GM12878 (cell line): ENCODE measurements at regions not wholly inside any gene's neighbourhood (a gene's known extent, or its start where the extent isn't known, plus 50 kb on each side); places are given as distances from the start of the nearest gene placed in this dataset.

Source experiments
- BRCA1 ChIP-seq: IDR thresholded peaks from 2 replicates; pipeline ENCODE4 v1.6.1; 2011; ENCODE audit warnings: low read depth, low read length, improper control_type of control experiment
- CBX5 ChIP-seq: sonication (generic); IDR thresholded peaks from 2 replicates; pipeline ENCODE4 v1.6.1; 2016; ENCODE audit warnings: low read depth, moderate library complexity, mild to moderate bottlenecking, inconsistent platforms
- CTCF ChIP-seq, 3 experiments: IDR thresholded peaks in 2 of 3; conservative IDR thresholded peaks in 1 of 3; 2 replicates each; pipeline ENCODE4 v1.5.1; 2011; ENCODE audit warnings: low read depth in 3 of 3, low read length in 3 of 3, mild to moderate bottlenecking in 3 of 3, control low read depth in 2 of 3, moderate library complexity in 2 of 3, inconsistent platforms in 1 of 3, mixed read lengths in 1 of 3; ENCODE audit not compliant: control insufficient read depth in 2 of 3, insufficient read depth in 1 of 3; ENCODE audit errors: extremely low read depth in 1 of 3
- EZH2 ChIP-seq: IDR thresholded peaks from 2 replicates; pipeline ENCODE4 v1.6.1; 2012; ENCODE audit warnings: low read depth, mild to moderate bottlenecking, control low read depth, inconsistent platforms, low read length, borderline replicate concordance; ENCODE audit not compliant: control insufficient read depth
- MAX ChIP-seq: IDR thresholded peaks from 2 replicates; pipeline ENCODE4 v1.6.1; 2012; ENCODE audit warnings: low read depth, low read length, improper control_type of control experiment
- NFYA ChIP-seq: IDR thresholded peaks from 2 replicates; pipeline ENCODE4 v1.6.1; 2011; ENCODE audit warnings: low read depth, mild to moderate bottlenecking, low read length, improper control_type of control experiment, borderline replicate concordance
- NFYB ChIP-seq: IDR thresholded peaks from 2 replicates; pipeline ENCODE4 v1.6.1; 2011; ENCODE audit warnings: low read depth, mild to moderate bottlenecking, low read length, improper control_type of control experiment, moderate library complexity; ENCODE audit not compliant: insufficient read depth
- RAD51 ChIP-seq: fragments of 450-650 bp; IDR thresholded peaks from 2 replicates; pipeline ENCODE4 v1.6.1; 2016; ENCODE audit warnings: moderate library complexity, mild to moderate bottlenecking, inconsistent platforms
- RB1 ChIP-seq: fragments of 450-650 bp; formaldehyde crosslinking; IDR thresholded peaks from 2 replicates; pipeline ENCODE4 v1.6.1; 2017; ENCODE audit warnings: mild to moderate bottlenecking, borderline replicate concordance
- RFX5 ChIP-seq: IDR thresholded peaks from 2 replicates; pipeline ENCODE4 v1.6.1; 2011; ENCODE audit warnings: low read depth, low read length, improper control_type of control experiment
- SRF ChIP-seq, 2 experiments: IDR thresholded peaks; 2 replicates each; pipeline ENCODE4 v1.6.1; 2011; ENCODE audit warnings: low read depth in 2 of 2, low read length in 2 of 2, mild to moderate bottlenecking in 1 of 2, moderate library complexity in 1 of 2
- TF ChIP-seq, protein P1 (sequence below): IDR thresholded peaks from 2 replicates; pipeline ENCODE4 v1.6.1; 2012; ENCODE audit warnings: mild to moderate bottlenecking, low read depth, low read length

- TF ChIP-seq CTCF (IDR thresholded peaks at IDR 0.05 in 2 of 3, conservative IDR thresholded peaks at IDR 0.05 in 1 of 3; ENCODE audit: control insufficient read depth in 2 of 3, extremely low read depth in 1 of 3, insufficient read depth in 1 of 3, low read depth in 3 of 3, low read length in 3 of 3): no peak
- no peak for TF ChIP-seq RB1
- no peak for TF ChIP-seq MAX
- no peak for TF ChIP-seq BRCA1
- no peak for TF ChIP-seq RAD51
- no peak for TF ChIP-seq NFYA
- TF ChIP-seq EZH2: no peak
- no peak for TF ChIP-seq RFX5
- TF ChIP-seq NFYB: no peak
- no peak for TF ChIP-seq CBX5
- TF ChIP-seq, protein P1, sequence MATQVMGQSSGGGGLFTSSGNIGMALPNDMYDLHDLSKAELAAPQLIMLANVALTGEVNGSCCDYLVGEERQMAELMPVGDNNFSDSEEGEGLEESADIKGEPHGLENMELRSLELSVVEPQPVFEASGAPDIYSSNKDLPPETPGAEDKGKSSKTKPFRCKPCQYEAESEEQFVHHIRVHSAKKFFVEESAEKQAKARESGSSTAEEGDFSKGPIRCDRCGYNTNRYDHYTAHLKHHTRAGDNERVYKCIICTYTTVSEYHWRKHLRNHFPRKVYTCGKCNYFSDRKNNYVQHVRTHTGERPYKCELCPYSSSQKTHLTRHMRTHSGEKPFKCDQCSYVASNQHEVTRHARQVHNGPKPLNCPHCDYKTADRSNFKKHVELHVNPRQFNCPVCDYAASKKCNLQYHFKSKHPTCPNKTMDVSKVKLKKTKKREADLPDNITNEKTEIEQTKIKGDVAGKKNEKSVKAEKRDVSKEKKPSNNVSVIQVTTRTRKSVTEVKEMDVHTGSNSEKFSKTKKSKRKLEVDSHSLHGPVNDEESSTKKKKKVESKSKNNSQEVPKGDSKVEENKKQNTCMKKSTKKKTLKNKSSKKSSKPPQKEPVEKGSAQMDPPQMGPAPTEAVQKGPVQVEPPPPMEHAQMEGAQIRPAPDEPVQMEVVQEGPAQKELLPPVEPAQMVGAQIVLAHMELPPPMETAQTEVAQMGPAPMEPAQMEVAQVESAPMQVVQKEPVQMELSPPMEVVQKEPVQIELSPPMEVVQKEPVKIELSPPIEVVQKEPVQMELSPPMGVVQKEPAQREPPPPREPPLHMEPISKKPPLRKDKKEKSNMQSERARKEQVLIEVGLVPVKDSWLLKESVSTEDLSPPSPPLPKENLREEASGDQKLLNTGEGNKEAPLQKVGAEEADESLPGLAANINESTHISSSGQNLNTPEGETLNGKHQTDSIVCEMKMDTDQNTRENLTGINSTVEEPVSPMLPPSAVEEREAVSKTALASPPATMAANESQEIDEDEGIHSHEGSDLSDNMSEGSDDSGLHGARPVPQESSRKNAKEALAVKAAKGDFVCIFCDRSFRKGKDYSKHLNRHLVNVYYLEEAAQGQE: no peak
- no peak for TF ChIP-seq SRF (IDR thresholded peaks at IDR 0.05; ENCODE audit: low read depth in 2 of 2, low read length in 2 of 2)
These were observed 364.9 kb downstream of the BRD1 start for GRCh38 chr22:49462795-49463194.
